ENCODE measurements at regions not wholly inside any gene's neighbourhood (a gene's known extent, or its start where the extent isn't known, plus 50 kb on each side); places are given as distances from the start of the nearest gene placed in this dataset.

DNA sequence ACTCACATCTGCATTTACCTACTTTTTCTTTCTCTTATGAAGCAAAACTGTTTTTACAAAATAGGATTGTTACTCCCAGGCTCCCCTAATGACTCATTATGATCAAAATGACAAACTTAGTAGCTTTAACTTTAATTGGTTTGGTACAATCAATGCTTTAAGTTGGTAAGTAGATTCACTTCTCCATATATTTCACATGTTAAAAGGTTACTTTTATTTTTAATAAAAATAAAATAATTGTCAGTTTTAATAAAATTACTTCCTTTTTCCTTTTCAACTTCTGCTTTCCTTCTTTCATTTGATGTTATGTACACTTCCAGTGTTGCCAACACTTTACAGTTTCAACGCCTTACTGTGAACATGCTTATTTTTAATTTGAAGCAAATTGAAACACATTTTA is 477.6 kb downstream of the SETD4 start:
- no peaks in the 10 kb centered on the region for H3K36me3 ChIP-seq (ENCODE audit: insufficient read depth, low read length)
- H3K9me3 Mint-ChIP-seq: no peaks in the 10 kb centered on the region
- no peak overlapping the region for H3K4me3 Mint-ChIP-seq
- peak overlapping the region in 1 of 8 donors; percentile 3 for H3K27ac Mint-ChIP-seq
- H3K27ac ChIP-seq (ENCODE audit: low read depth, low read length): no peak overlapping the region
- no peak for DNase-seq
- no peaks in the 10 kb centered on the region for H3K4me1 Mint-ChIP-seq
- no peak overlapping the region for H3K4me3 ChIP-seq (ENCODE audit: low read length)
- POLR2A ChIA-PET: no interaction called here
- CTCF ChIA-PET: no interaction called here
- no peaks in the 10 kb centered on the region for H3K4me1 ChIP-seq (ENCODE audit: insufficient read depth, low read length)
- H3K36me3 Mint-ChIP-seq: no peaks in the 10 kb centered on the region
- peaks cover 19 to 61% of the 10 kb centered on the region in 2 donors for H3K27me3 Mint-ChIP-seq
- no peaks in the 10 kb centered on the region for H3K27me3 ChIP-seq (ENCODE audit: insufficient read depth, low read length, poor library complexity, severe bottlenecking)
- H3K9me3 ChIP-seq (ENCODE audit: low read length): no peaks in the 10 kb centered on the region

- H3K27ac Mint-ChIP-seq: no peak overlapping the region
- H3K4me1 Mint-ChIP-seq: no peaks in the 10 kb centered on the region
- POLR2A ChIA-PET: no interaction called here
- Histone ChIP-seq H3K36me3 (ENCODE audit: insufficient read depth, low read length) (no peaks in the 10 kb centered on the region), H3K27ac (ENCODE audit: low read depth, low read length) (no peak overlapping the region), H3K9me3 (ENCODE audit: low read length) (no peaks in the 10 kb centered on the region), H3K4me1 (ENCODE audit: insufficient read depth, low read length) (no peaks in the 10 kb centered on the region), H3K4me3 (ENCODE audit: low read length) (no peak overlapping the region), H3K27me3 (ENCODE audit: insufficient read depth, low read length, poor library complexity, severe bottlenecking) (no peaks in the 10 kb centered on the region)
- H3K27me3 Mint-ChIP-seq: peaks cover 11 to 55% of the 10 kb centered on the region in 2 donors
- H3K36me3 Mint-ChIP-seq: no peaks in the 10 kb centered on the region
- CTCF ChIA-PET: no interaction called here
- no peak overlapping the region for H3K4me3 Mint-ChIP-seq
- DNase-seq: no peak
- no peaks in the 10 kb centered on the region for H3K9me3 Mint-ChIP-seq
Observed at GRCh38 chr21:35581640-35582039, 478.7 kb downstream of the SETD4 start.

- no peak overlapping the region for H3K4me3 ChIP-seq (ENCODE audit: low read length)
- no peaks in the 10 kb centered on the region for H3K4me1 ChIP-seq (ENCODE audit: insufficient read depth, low read length)
- H3K27ac ChIP-seq (ENCODE audit: low read depth, low read length): no peak overlapping the region
- no peaks in the 10 kb centered on the region for H3K9me3 ChIP-seq (ENCODE audit: low read length)
- POLR2A ChIA-PET: no interaction called here
- Mint-ChIP-seq H3K27me3 (peaks cover 15 to 58% of the 10 kb centered on the region in 2 donors), H3K9me3 (no peaks in the 10 kb centered on the region), H3K4me3 (no peak overlapping the region), H3K4me1 (no peaks in the 10 kb centered on the region), H3K36me3 (no peaks in the 10 kb centered on the region), H3K27ac (no peak overlapping the region)
- CTCF ChIA-PET: no interaction called here
- no peak for DNase-seq
- H3K27me3 ChIP-seq (ENCODE audit: insufficient read depth, low read length, poor library complexity, severe bottlenecking): no peaks in the 10 kb centered on the region
- H3K36me3 ChIP-seq (ENCODE audit: insufficient read depth, low read length): no peaks in the 10 kb centered on the region
Observed at GRCh38 chr21:35579520-35580293, 480.6 kb downstream of the SETD4 start.

DNA sequence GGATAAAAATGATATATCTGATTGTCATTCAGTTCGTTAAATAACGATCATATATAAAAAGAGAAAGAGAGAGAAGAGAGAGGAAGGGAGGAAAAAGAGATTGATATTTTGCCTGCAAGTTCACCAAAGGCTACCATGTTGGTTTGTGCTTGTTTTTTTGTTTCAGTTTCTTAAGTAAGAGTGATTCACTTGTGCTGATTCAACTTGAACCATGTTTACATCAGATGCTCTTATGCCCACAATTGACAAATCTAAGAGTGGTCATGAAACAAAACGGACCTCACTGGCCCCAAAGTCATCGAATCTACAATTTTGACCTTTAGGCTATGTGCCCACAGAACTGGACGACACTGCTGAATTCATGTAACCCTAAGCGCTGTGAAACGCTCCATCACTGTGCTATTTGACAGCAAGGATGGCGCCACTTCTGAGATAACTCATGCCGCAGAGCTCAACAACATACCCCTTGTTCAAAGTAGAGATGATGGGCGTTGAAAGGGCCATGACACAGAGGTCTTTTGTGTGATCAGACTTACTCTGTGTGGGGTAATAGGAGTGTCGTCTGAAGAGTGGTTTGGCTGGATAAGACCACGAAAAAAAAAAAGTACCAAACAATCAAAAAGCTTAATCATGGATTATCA is 481.4 kb downstream of the SETD4 start:
- H3K27ac Mint-ChIP-seq: no peak overlapping the region
- Histone ChIP-seq H3K4me1 (ENCODE audit: insufficient read depth, low read length) (no peaks in the 10 kb centered on the region), H3K27ac (ENCODE audit: low read depth, low read length) (no peak overlapping the region), H3K36me3 (ENCODE audit: insufficient read depth, low read length) (no peaks in the 10 kb centered on the region), H3K4me3 (ENCODE audit: low read length) (no peak overlapping the region), H3K27me3 (ENCODE audit: insufficient read depth, low read length, poor library complexity, severe bottlenecking) (no peaks in the 10 kb centered on the region), H3K9me3 (ENCODE audit: low read length) (no peaks in the 10 kb centered on the region)
- H3K4me3 Mint-ChIP-seq: no peak overlapping the region
- POLR2A ChIA-PET: no interaction called here
- no peaks in the 10 kb centered on the region for H3K9me3 Mint-ChIP-seq
- no peaks in the 10 kb centered on the region for H3K36me3 Mint-ChIP-seq
- DNase-seq: no peak
- no peaks in the 10 kb centered on the region for H3K4me1 Mint-ChIP-seq
- CTCF ChIA-PET: no interaction called here
- H3K27me3 Mint-ChIP-seq: peaks cover 15 to 57% of the 10 kb centered on the region in 2 donors

DNA sequence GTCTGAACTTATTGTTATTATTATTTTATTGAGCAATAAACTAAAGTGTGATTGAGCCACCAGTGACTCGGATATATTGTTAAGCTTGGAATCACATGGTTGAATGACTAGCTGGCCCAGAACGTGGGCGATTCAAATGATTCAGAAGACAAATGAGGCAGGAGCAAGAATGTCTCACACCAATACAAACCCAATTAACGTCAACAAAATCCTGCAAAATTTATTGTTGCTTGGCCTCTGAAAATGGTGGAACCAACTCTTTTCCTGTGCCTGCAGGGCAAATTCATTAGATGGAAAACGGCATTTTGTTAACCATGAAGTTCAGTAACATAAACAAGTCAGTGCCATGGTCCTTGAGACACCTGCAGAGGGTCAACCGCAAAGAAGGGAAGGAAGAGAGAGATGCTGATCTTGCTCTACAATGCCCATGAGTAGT is 482.0 kb downstream of the SETD4 start:
- no peaks in the 10 kb centered on the region for H3K36me3 Mint-ChIP-seq
- no peak for DNase-seq
- no peak overlapping the region for H3K4me3 Mint-ChIP-seq
- no peaks in the 10 kb centered on the region for H3K9me3 Mint-ChIP-seq
- Histone ChIP-seq H3K4me1 (ENCODE audit: insufficient read depth, low read length) (no peaks in the 10 kb centered on the region), H3K9me3 (ENCODE audit: low read length) (no peaks in the 10 kb centered on the region), H3K4me3 (ENCODE audit: low read length) (no peak overlapping the region), H3K27me3 (ENCODE audit: insufficient read depth, low read length, poor library complexity, severe bottlenecking) (no peaks in the 10 kb centered on the region), H3K27ac (ENCODE audit: low read depth, low read length) (no peak overlapping the region), H3K36me3 (ENCODE audit: insufficient read depth, low read length) (no peaks in the 10 kb centered on the region)
- no peaks in the 10 kb centered on the region for H3K4me1 Mint-ChIP-seq
- CTCF ChIA-PET: no interaction called here
- no peak overlapping the region for H3K27ac Mint-ChIP-seq
- H3K27me3 Mint-ChIP-seq: peaks cover 15 to 53% of the 10 kb centered on the region in 2 donors
- POLR2A ChIA-PET: no interaction called here

- Mint-ChIP-seq H3K4me1 (no peaks in the 10 kb centered on the region), H3K4me3 (no peak overlapping the region), H3K9me3 (no peaks in the 10 kb centered on the region), H3K27ac (no peak overlapping the region), H3K36me3 (no peaks in the 10 kb centered on the region), H3K27me3 (peaks cover 16 to 43% of the 10 kb centered on the region in 2 donors)
- ChIA-PET POLR2A (no interaction called here), CTCF (no interaction called here)
- H3K4me3 ChIP-seq (ENCODE audit: low read length): no peak overlapping the region
- no peaks in the 10 kb centered on the region for H3K9me3 ChIP-seq (ENCODE audit: low read length)
- no peaks in the 10 kb centered on the region for H3K36me3 ChIP-seq (ENCODE audit: insufficient read depth, low read length)
- H3K27ac ChIP-seq (ENCODE audit: low read depth, low read length): no peak overlapping the region
- no peaks in the 10 kb centered on the region for H3K4me1 ChIP-seq (ENCODE audit: insufficient read depth, low read length)
- no peaks in the 10 kb centered on the region for H3K27me3 ChIP-seq (ENCODE audit: insufficient read depth, low read length, poor library complexity, severe bottlenecking)
- no peak for DNase-seq
Observed at GRCh38 chr21:35575280-35575915, 484.9 kb downstream of the SETD4 start.

- Histone ChIP-seq H3K36me3 (ENCODE audit: insufficient read depth, low read length) (no peaks in the 10 kb centered on the region), H3K27me3 (ENCODE audit: insufficient read depth, low read length, poor library complexity, severe bottlenecking) (no peaks in the 10 kb centered on the region), H3K27ac (ENCODE audit: low read depth, low read length) (no peak overlapping the region), H3K9me3 (ENCODE audit: low read length) (no peaks in the 10 kb centered on the region), H3K4me3 (ENCODE audit: low read length) (no peak overlapping the region), H3K4me1 (ENCODE audit: insufficient read depth, low read length) (no peaks in the 10 kb centered on the region)
- DNase-seq: no peak
- Mint-ChIP-seq H3K4me1 (no peaks in the 10 kb centered on the region), H3K9me3 (no peaks in the 10 kb centered on the region), H3K36me3 (no peaks in the 10 kb centered on the region), H3K27me3 (peaks cover 13 to 33% of the 10 kb centered on the region in 2 donors), H3K4me3 (no peak overlapping the region), H3K27ac (peak overlapping the region in 1 of 8 donors; percentile 59)
- ChIA-PET CTCF (no interaction called here), POLR2A (no interaction called here)
Observed at GRCh38 chr21:35573472-35574374, 486.6 kb downstream of the SETD4 start.

DNA sequence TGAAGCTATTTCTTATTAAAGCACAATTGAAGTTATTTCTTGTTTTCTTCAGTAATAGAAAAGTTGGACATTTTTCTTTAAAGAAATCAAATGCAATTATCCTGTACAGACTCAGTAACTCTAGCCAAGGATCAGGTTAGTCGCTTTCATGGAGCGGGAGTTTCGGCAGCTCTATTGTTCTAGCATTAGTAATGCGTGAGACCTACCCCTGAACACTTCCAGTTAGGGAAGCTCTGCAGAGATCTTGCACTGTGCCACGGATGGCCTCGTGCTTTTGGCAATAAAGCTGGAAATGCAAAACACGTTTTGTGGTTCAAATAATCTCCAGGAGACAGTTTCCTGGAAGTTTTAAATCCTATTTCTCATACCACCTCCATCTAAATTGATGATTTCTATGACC is 488.4 kb downstream of the SETD4 start:
- no peaks in the 10 kb centered on the region for H3K36me3 Mint-ChIP-seq
- DNase-seq: no peak
- Histone ChIP-seq H3K4me1 (ENCODE audit: insufficient read depth, low read length) (no peaks in the 10 kb centered on the region), H3K4me3 (ENCODE audit: low read length) (no peak overlapping the region), H3K36me3 (ENCODE audit: insufficient read depth, low read length) (no peaks in the 10 kb centered on the region), H3K27ac (ENCODE audit: low read depth, low read length) (no peak overlapping the region), H3K27me3 (ENCODE audit: insufficient read depth, low read length, poor library complexity, severe bottlenecking) (no peaks in the 10 kb centered on the region), H3K9me3 (ENCODE audit: low read length) (no peaks in the 10 kb centered on the region)
- POLR2A ChIA-PET: no interaction called here
- peaks cover 14 to 37% of the 10 kb centered on the region in 2 donors for H3K27me3 Mint-ChIP-seq
- CTCF ChIA-PET: no interaction called here
- no peaks in the 10 kb centered on the region for H3K9me3 Mint-ChIP-seq
- no peaks in the 10 kb centered on the region for H3K4me1 Mint-ChIP-seq
- H3K27ac Mint-ChIP-seq: no peak overlapping the region
- H3K4me3 Mint-ChIP-seq: no peak overlapping the region

Data from CD8-positive, alpha-beta memory T cell (primary cell).